Thyroid gland (tissue), 4 donors: ENCODE measurements at regions not wholly inside any gene's neighbourhood (a gene's known extent, or its start where the extent isn't known, plus 50 kb on each side); places are given as distances from the start of the nearest gene placed in this dataset.

ENCODE experiments used
- DNase-seq, 2 donors: peaks; one replicate each; pipeline ENCODE4 v3.0.0-alpha.2; 2019
- H3K27ac ChIP-seq, 3 donors: fragments of 200-600 bp; sonication (generic); 1 replicate in 2 of 3; 2 replicates in 1 of 3; pipeline ENCODE4 v1.5.1; 2016 to 2019; ENCODE audit warnings: mild to moderate bottlenecking in 1 of 3, moderate library complexity in 1 of 3
- H3K27me3 ChIP-seq: fragments of 200-600 bp; sonication (generic); one replicate; pipeline ENCODE4 v1.5.1; 2019
- H3K36me3 ChIP-seq, 2 donors: fragments of 200-600 bp; sonication (generic); one replicate each; pipeline ENCODE4 v1.5.1; 2016 to 2019
- H3K4me1 ChIP-seq, 2 donors: fragments of 200-600 bp; sonication (generic); one replicate each; pipeline ENCODE4 v1.5.1; 2017 to 2019
- H3K4me3 ChIP-seq, 3 donors: fragments of 200-600 bp; sonication (generic); replicated peaks in 1 of 3; 1 replicate in 2 of 3; 2 replicates in 1 of 3; pipeline ENCODE4 v1.5.1; 2016; ENCODE audit warnings: mild to moderate bottlenecking in 1 of 3
- H3K9me3 ChIP-seq: fragments of 200-600 bp; sonication (generic); one replicate; pipeline ENCODE4 v1.5.1; 2017
- CTCF ChIP-seq, 6 experiments: fragments of 200-600 bp in 3 of 6; fragments of 450-650 bp in 3 of 6; sonication (generic) in 3 of 6; IDR thresholded peaks; one replicate each; pipeline ENCODE4 v1.5.1; 2016 to 2019; ENCODE audit warnings: antibody characterized with exemption in 6 of 6, mild to moderate bottlenecking in 2 of 6, inconsistent platforms in 1 of 6, moderate library complexity in 1 of 6
- POLR2A ChIP-seq, 2 donors: fragments of 450-650 bp; IDR thresholded peaks; one replicate each; pipeline ENCODE4 v1.6.1; 2017; ENCODE audit warnings: antibody characterized with exemption in 2 of 2, mild to moderate bottlenecking in 2 of 2, moderate library complexity in 1 of 2
- WGBS, 2 donors: methylation state at CpG; one replicate each; pipeline ENCODE4 v1.1.5; 2017; 5-methylcytosine and 5-hydroxymethylcytosine counted together
- intact Hi-C: fragments of 100-400 bp; cut with DNase I; formaldehyde crosslinking; loops from one replicate; pipeline ENCODE4 v1.15.1; 2023

- 64 to 75% methylated on average over 3 of the region's 3 CpGs for WGBS, 2 donors
- TF ChIP-seq POLR2A (IDR thresholded peaks at IDR 0.05), result no peak
- TF ChIP-seq CTCF (IDR thresholded peaks at IDR 0.05), result no peak
- Histone ChIP-seq H3K36me3 (no peaks in the 10 kb centered on the region), H3K4me1 (peaks cover 0 to 4% of the 10 kb centered on the region in 2 donors), H3K4me3 (no peak overlapping the region), H3K27me3 (no peaks in the 10 kb centered on the region), H3K27ac (no peak overlapping the region), H3K9me3 (no peaks in the 10 kb centered on the region)
- DNase-seq, result no peak
- intact Hi-C loops, result no loop called here
These were observed 56.3 kb downstream of the AGTR2 start for GRCh38 chrX:116226665-116227484.

- peaks cover 0 to 4% of the 10 kb centered on the region in 2 donors for H3K4me1 ChIP-seq
- TF ChIP-seq CTCF (IDR thresholded peaks at IDR 0.05), result no peak
- TF ChIP-seq POLR2A (IDR thresholded peaks at IDR 0.05), result no peak
- no peaks in the 10 kb centered on the region for H3K36me3 ChIP-seq
- no peak for DNase-seq
- no peak overlapping the region for H3K4me3 ChIP-seq
- H3K9me3 ChIP-seq, result no peaks in the 10 kb centered on the region
- H3K27ac ChIP-seq, result no peak overlapping the region
- intact Hi-C loops, result no loop called here
- H3K27me3 ChIP-seq, result no peaks in the 10 kb centered on the region
- WGBS, 2 donors, result 29 to 61% methylated on average over 4 of the region's 4 CpGs
These were observed 59.8 kb downstream of the AGTR2 start for GRCh38 chrX:116230130-116230898.

GRCh38 chrX:116232833-116233232, 62.3 kb downstream of the AGTR2 start:
- intact Hi-C loops, result no loop called here
- no peak for TF ChIP-seq CTCF (IDR thresholded peaks at IDR 0.05)
- no peak for TF ChIP-seq POLR2A (IDR thresholded peaks at IDR 0.05)
- WGBS, 2 donors, result 56 to 87% methylated on average over 3 of the region's 3 CpGs

GRCh38 chrX:116236666-116237065, 66.1 kb downstream of the AGTR2 start:
- TF ChIP-seq POLR2A (IDR thresholded peaks at IDR 0.05), result no peak
- TF ChIP-seq CTCF (IDR thresholded peaks at IDR 0.05), result no peak
- no peaks in the 10 kb centered on the region for H3K4me1 ChIP-seq
- intact Hi-C loops, result no loop called here
- no peak overlapping the region for H3K4me3 ChIP-seq
- H3K36me3 ChIP-seq, result no peaks in the 10 kb centered on the region
- no peak for DNase-seq
- H3K27ac ChIP-seq, result no peak overlapping the region
- no peaks in the 10 kb centered on the region for H3K27me3 ChIP-seq
- no peaks in the 10 kb centered on the region for H3K9me3 ChIP-seq

More at GRCh38 chrX:116232833-116233232, 62.3 kb downstream of the AGTR2 start:
- H3K9me3 ChIP-seq, result no peaks in the 10 kb centered on the region
- no peaks in the 10 kb centered on the region for H3K36me3 ChIP-seq
- no peak overlapping the region for H3K4me3 ChIP-seq
- DNase-seq, result no peak
- no peak overlapping the region for H3K27ac ChIP-seq
- no peaks in the 10 kb centered on the region for H3K27me3 ChIP-seq
- H3K4me1 ChIP-seq, result no peaks in the 10 kb centered on the region

GRCh38 chrX:116238093-116238492, 67.5 kb downstream of the AGTR2 start:
- H3K4me1 ChIP-seq, result no peaks in the 10 kb centered on the region
- no peaks in the 10 kb centered on the region for H3K9me3 ChIP-seq
- H3K27ac ChIP-seq, result no peak overlapping the region
- intact Hi-C loops, result no loop called here
- 64 to 92% methylated on average over 1 of the region's 1 CpG for WGBS, 2 donors
- TF ChIP-seq POLR2A (IDR thresholded peaks at IDR 0.05) (no peak), CTCF (IDR thresholded peaks at IDR 0.05) (no peak)
- H3K36me3 ChIP-seq, result no peaks in the 10 kb centered on the region
- H3K27me3 ChIP-seq, result no peaks in the 10 kb centered on the region
- H3K4me3 ChIP-seq, result no peak overlapping the region
- DNase-seq, result no peak
